Gastroesophageal sphincter (tissue), 4 donors: ENCODE measurements at regions not wholly inside any gene's neighbourhood (a gene's known extent, or its start where the extent isn't known, plus 50 kb on each side); places are given as distances from the start of the nearest gene placed in this dataset.
A peak's percentile ranks its signal among the peaks of the same experiment; 100 is the strongest.

Experiments used
- ATAC-seq: fragments of 150-250 bp; one replicate; pipeline ENCODE4 v1.9.1; 2016; ENCODE audit warnings: mild to moderate bottlenecking, moderate library complexity
- H3K27ac ChIP-seq, 4 donors: fragments of 200-600 bp; sonication (generic) in 3 of 4; 1 replicate in 3 of 4; 2 replicates in 1 of 4; pipeline ENCODE4 v1.5.1; 2016 to 2019
- H3K27me3 ChIP-seq: fragments of 200-600 bp; sonication (generic); one replicate; pipeline ENCODE4 v1.5.1; 2019
- H3K36me3 ChIP-seq, 2 donors: fragments of 200-600 bp; sonication (generic); one replicate each; pipeline ENCODE4 v1.5.1; 2019; ENCODE audit warnings: control low read depth in 1 of 2
- H3K4me1 ChIP-seq, 3 donors: fragments of 200-600 bp; sonication (generic); 1 replicate in 2 of 3; 2 replicates in 1 of 3; pipeline ENCODE4 v1.5.1; 2016 to 2019; ENCODE audit warnings: control low read depth in 2 of 3
- H3K4me3 ChIP-seq, 2 donors: fragments of 200-600 bp; sonication (generic); one replicate each; pipeline ENCODE4 v1.5.1; 2019; ENCODE audit warnings: mild to moderate bottlenecking in 1 of 2, moderate library complexity in 1 of 2
- H3K9me3 ChIP-seq, 3 donors: fragments of 200-600 bp; sonication (generic); one replicate each; pipeline ENCODE4 v1.5.1; 2017 to 2019; ENCODE audit warnings: control low read depth in 2 of 3
- EP300 ChIP-seq: sonication (generic); formaldehyde crosslinking; IDR thresholded peaks from one replicate; pipeline ENCODE4 v1.6.1; 2017; ENCODE audit warnings: antibody characterized with exemption, mild to moderate bottlenecking
- POLR2A ChIP-seq, 2 donors: fragments of 450-650 bp; IDR thresholded peaks; one replicate each; pipeline ENCODE4 v1.6.1; 2017; ENCODE audit warnings: antibody characterized with exemption in 2 of 2, mild to moderate bottlenecking in 2 of 2, moderate library complexity in 1 of 2
- POLR2AphosphoS5 ChIP-seq: sonication (generic); formaldehyde crosslinking; IDR thresholded peaks from one replicate; pipeline ENCODE4 v1.6.1; 2017; ENCODE audit warnings: antibody characterized with exemption
- WGBS, 2 donors: methylation state at CpG; one replicate each; pipeline ENCODE4 v1.1.5; 2018; ENCODE audit warnings: low coverage in 1 of 2; 5-methylcytosine and 5-hydroxymethylcytosine counted together
- TF ChIP-seq, protein P1 (sequence below), 4 experiments: fragments of 200-600 bp in 2 of 4; fragments of 450-650 bp in 2 of 4; sonication (generic) in 1 of 4; IDR thresholded peaks; one replicate each; pipeline ENCODE4 v1.5.1; 2017 to 2019; ENCODE audit warnings: antibody characterized with exemption in 4 of 4, mild to moderate bottlenecking in 2 of 4, moderate library complexity in 2 of 4

DNA sequence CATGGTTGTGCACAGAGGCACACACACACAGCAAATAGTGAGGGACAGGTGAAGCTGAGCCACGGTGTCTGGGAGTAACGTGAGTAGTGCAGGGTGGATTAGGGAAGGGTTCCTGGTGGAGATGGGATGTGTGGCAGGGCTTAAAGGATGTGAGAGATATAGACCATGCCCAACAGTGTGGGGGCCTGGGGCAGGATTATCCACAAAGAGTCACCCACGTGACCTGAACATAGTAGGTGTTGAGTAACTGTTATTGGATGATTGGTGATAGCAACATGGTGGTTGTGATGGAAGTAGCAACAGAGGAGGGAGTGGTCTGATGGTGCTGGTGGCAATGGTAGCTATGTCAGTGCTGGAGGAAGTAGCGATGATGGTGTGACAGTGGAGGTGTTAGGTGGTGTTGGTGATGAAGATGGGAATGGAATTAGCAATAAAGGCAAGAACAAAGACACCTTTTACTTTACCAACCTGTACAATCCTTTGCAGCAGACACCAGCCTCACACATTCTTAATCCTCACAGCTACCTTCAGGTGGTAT lies 135.1 kb downstream of the MRPL14 start:
- Histone ChIP-seq H3K27me3 (no peaks in the 10 kb centered on the region), H3K36me3 (no peaks in the 10 kb centered on the region), H3K4me1 (peaks cover 0 to 37% (median 12%) of the 10 kb centered on the region in 3 donors), H3K9me3 (no peaks in the 10 kb centered on the region), H3K27ac (no peak overlapping the region), H3K4me3 (no peak overlapping the region)
- no peak for TF ChIP-seq POLR2A (IDR thresholded peaks at IDR 0.05)
- TF ChIP-seq EP300 = no peak
- TF ChIP-seq POLR2AphosphoS5 = no peak
- TF ChIP-seq, protein P1, sequence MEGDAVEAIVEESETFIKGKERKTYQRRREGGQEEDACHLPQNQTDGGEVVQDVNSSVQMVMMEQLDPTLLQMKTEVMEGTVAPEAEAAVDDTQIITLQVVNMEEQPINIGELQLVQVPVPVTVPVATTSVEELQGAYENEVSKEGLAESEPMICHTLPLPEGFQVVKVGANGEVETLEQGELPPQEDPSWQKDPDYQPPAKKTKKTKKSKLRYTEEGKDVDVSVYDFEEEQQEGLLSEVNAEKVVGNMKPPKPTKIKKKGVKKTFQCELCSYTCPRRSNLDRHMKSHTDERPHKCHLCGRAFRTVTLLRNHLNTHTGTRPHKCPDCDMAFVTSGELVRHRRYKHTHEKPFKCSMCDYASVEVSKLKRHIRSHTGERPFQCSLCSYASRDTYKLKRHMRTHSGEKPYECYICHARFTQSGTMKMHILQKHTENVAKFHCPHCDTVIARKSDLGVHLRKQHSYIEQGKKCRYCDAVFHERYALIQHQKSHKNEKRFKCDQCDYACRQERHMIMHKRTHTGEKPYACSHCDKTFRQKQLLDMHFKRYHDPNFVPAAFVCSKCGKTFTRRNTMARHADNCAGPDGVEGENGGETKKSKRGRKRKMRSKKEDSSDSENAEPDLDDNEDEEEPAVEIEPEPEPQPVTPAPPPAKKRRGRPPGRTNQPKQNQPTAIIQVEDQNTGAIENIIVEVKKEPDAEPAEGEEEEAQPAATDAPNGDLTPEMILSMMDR (IDR thresholded peaks at IDR 0.05) = no peak
- ATAC-seq = no peak
- 92 to 93% methylated on average over 4 of the region's 4 CpGs for WGBS, 2 donors

DNA sequence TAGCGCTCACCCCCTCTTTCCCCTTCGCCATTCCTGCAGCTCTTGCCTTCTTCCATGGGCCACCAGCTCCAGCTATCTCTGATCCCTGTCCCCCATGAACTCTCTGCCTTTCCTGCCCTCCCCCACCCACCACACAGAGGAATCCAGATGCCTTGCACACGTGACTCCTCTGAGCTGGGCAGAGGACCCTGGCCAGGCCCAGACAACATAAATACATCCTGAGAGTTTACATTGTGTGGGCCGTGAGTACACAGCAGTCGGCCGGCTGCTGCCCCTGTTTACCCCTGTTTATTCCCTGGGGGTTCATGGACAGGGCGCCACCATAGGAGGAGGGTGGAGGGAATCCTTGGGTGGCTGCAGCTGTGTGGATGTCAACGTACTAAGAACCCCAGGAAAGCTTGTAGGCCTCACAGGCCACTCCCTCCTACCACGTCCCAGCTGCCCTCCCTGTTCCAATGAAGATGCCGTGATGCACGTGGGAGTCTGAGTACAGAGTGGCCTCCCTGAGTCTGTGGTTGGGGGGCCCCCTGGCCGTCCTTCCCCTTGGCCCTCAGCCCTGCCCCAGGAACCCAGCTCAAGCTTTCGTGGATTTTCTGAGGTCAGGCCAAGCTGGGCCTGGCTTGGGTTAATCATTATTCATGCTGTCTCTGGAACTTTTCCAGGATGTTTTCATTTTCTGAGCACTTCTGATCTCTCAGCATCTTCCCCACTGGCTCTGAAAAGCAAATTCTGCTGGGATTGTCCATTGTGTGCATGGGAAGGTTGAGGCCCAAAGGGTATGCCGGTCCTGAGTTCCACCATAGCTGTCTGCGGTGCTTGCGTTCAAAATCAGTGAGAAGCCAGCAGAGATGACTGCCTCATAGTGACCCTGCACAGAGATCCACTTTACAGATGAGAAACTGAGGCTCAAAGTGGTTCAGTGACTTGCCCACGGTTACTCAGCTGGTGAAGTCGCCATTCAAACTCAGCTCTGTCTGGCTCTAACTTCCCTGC lies 136.3 kb downstream of the MRPL14 start:
- Histone ChIP-seq H3K9me3 (no peaks in the 10 kb centered on the region), H3K27ac (peak overlapping the region in 3 of 4 donors; percentile 61 to 77 (median 74)), H3K4me1 (peaks cover 0 to 27% (median 12%) of the 10 kb centered on the region in 3 donors), H3K4me3 (no peak overlapping the region), H3K36me3 (no peaks in the 10 kb centered on the region), H3K27me3 (no peaks in the 10 kb centered on the region)
- 55 to 82% methylated on average over 5 to 8 of the region's 18 CpGs for WGBS, 2 donors
- TF ChIP-seq EP300 (no peak), POLR2A (IDR thresholded peaks at IDR 0.05) (no peak), POLR2AphosphoS5 (no peak)
- TF ChIP-seq, protein P1 (IDR thresholded peaks at IDR 0.05) = no peak
- peak; percentile 3 for ATAC-seq

DNA sequence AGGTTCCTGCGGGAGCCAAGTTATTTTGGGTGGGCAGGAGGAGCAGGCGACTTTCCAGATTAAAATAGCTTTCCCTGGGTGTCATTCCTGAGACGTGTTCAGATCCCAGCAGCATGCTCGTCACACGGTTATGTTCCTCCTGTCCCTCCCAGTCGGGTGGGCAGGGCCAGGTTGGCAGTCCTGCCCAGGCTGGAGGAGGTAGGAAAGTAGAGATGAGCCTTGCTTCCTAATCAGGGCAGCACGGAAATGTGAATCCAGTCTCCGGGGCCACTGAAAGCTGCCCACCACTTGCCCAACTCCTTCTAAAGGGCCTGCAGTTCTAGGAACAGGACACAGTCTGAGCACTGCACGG lies 137.0 kb downstream of the MRPL14 start:
- 8 to 60% methylated on average over 1 to 3 of the region's 9 CpGs for WGBS, 2 donors
- peak overlapping the region in 3 of 4 donors; percentile 61 to 77 (median 74) for H3K27ac ChIP-seq

DNA sequence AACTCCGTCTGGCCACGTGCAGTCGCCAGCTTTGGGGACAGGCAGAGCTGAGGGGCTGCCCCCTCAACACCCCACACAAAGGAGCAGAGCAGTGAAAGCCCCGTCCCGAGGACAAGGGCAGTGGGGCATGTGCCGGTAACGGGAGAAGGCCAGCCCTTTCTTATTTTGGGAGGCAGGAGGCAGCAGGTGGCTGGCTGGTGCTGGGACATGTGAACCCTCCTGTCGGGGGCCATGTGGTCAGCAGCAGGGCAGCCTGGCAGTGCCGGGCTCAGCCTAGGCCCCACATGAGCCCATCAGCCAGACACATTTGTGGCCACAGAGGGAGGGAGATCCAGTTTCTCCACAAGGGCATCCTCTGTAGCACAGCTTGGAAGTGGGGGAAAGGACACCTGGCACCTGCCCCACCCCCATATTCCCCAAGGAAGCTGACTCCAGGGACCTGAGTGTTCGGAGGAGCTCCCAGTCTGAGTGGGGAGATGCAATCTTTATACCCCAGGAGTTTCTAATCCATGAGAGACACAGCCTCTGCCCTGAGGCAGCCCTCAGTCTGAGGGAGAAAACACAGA lies 137.6 kb downstream of the MRPL14 start:
- H3K27ac ChIP-seq = peak overlapping the region in 3 of 4 donors; percentile 61 to 77 (median 74)
- no peaks in the 10 kb centered on the region for H3K36me3 ChIP-seq
- peaks cover 0 to 27% (median 12%) of the 10 kb centered on the region in 3 donors for H3K4me1 ChIP-seq
- no peak for ATAC-seq
- H3K9me3 ChIP-seq = no peaks in the 10 kb centered on the region
- WGBS, 2 donors = no CpG with 5 or more reads among the region's 10 CpGs
- TF ChIP-seq, protein P1 (IDR thresholded peaks at IDR 0.05) = no peak
- TF ChIP-seq EP300 = no peak
- TF ChIP-seq POLR2A (IDR thresholded peaks at IDR 0.05) = no peak
- H3K4me3 ChIP-seq = no peak overlapping the region
- H3K27me3 ChIP-seq = no peaks in the 10 kb centered on the region

More for the DNA sequence above, 137.0 kb downstream of the MRPL14 start:
- peak; percentile 57 for ATAC-seq
- no peak overlapping the region for H3K4me3 ChIP-seq
- H3K4me1 ChIP-seq = peaks cover 0 to 27% (median 12%) of the 10 kb centered on the region in 3 donors
- no peaks in the 10 kb centered on the region for H3K9me3 ChIP-seq
- no peaks in the 10 kb centered on the region for H3K27me3 ChIP-seq
- no peak for TF ChIP-seq POLR2AphosphoS5
- TF ChIP-seq EP300 = no peak
- no peak for TF ChIP-seq POLR2A (IDR thresholded peaks at IDR 0.05)
- TF ChIP-seq, protein P1 (IDR thresholded peaks at IDR 0.05) = no peak
- H3K36me3 ChIP-seq = no peaks in the 10 kb centered on the region
